OCI-LY7 (cell line): ENCODE measurements at regions not wholly inside any gene's neighbourhood (a gene's known extent, or its start where the extent isn't known, plus 50 kb on each side); places are given as distances from the start of the nearest gene placed in this dataset.

ENCODE experiments used
- CTCF ChIP-seq: fragments of 200-600 bp; sonication (generic); conservative IDR thresholded peaks from 2 replicates; pipeline ENCODE4 v1.5.1; 2014; ENCODE audit warnings: mild to moderate bottlenecking, antibody characterized with exemption, low read length, moderate library complexity, mixed read lengths
- EZH2phosphoT487 ChIP-seq: fragments of 200-600 bp; sonication (generic); IDR thresholded peaks from 2 replicates; pipeline ENCODE4 v1.6.1; 2018; ENCODE audit warnings: low read depth, borderline replicate concordance, mild to moderate bottlenecking, mixed run types, antibody characterized with exemption, low read length, moderate library complexity, mixed read lengths

GRCh38 chr4:148764720-148765119, 322.5 kb upstream of the NR3C2 start:
- no peak for TF ChIP-seq CTCF
- no peak for TF ChIP-seq EZH2phosphoT487
